B cell (primary cell): ENCODE measurements at regions not wholly inside any gene's neighbourhood (a gene's known extent, or its start where the extent isn't known, plus 50 kb on each side); places are given as distances from the start of the nearest gene placed in this dataset.

Source experiments
- ATAC-seq: fragments of 200-7000 bp; cut with Tn5 transposase; one replicate; pipeline ENCODE4 v1.10.0; 2021; ENCODE audit warnings: low read depth, mild to moderate bottlenecking, moderate number of reproducible peaks, moderate library complexity
- CTCF ChIA-PET: fragments of 350-600 bp; sonication (Branson Sonifier 250); formaldehyde crosslinking; loops from one replicate; lab custom pipeline; 2021; ENCODE audit warnings: antibody characterized with exemption, inconsistent platforms; lab: Charles Lee
- POLR2A ChIA-PET: fragments of 350-600 bp; sonication (Branson Sonifier 250); formaldehyde crosslinking; loops from one replicate; lab custom pipeline; 2021; ENCODE audit warnings: antibody characterized with exemption; lab: Charles Lee
- DNase-seq: peaks from one replicate; pipeline ENCODE4 v3.0.0; 2013
- H2AFZ ChIP-seq: 2 replicates; pipeline ENCODE4 v1.6.1; 2012; ENCODE audit warnings: mild to moderate bottlenecking, low read depth, low read length; ENCODE audit not compliant: insufficient read depth, poor library complexity, severe bottlenecking
- H3K27ac ChIP-seq, 2 donors: 1 replicate in 1 of 2; 2 replicates in 1 of 2; pipeline ENCODE4 v1.5.1; 2012 to 2013; ENCODE audit warnings: low read length in 2 of 2, mild to moderate bottlenecking in 2 of 2, moderate library complexity in 1 of 2
- H3K27me3 ChIP-seq, 4 experiments: fragments of 200-600 bp in 1 of 4; sonication (generic) in 1 of 4; replicated peaks in 1 of 4; 1 replicate in 2 of 4; 2 replicates in 2 of 4; pipeline versions ENCODE4 v1.6.1 to v1.7.0; 2013 to 2016; ENCODE audit warnings: low read length in 3 of 4, mild to moderate bottlenecking in 2 of 4, mixed read lengths in 1 of 4, moderate library complexity in 1 of 4; ENCODE audit not compliant: insufficient read depth in 4 of 4, control insufficient read depth in 3 of 4; ENCODE audit errors: control extremely low read depth in 1 of 4
- H3K36me3 ChIP-seq, 2 experiments: replicated peaks in 1 of 2; 1 replicate in 1 of 2; 2 replicates in 1 of 2; pipeline versions ENCODE4 v1.6.1 to v1.7.1; 2013; ENCODE audit warnings: low read length in 1 of 2; ENCODE audit not compliant: insufficient read depth in 2 of 2, control insufficient read depth in 1 of 2; ENCODE audit errors: control extremely low read depth in 1 of 2, extremely low read depth in 1 of 2
- H3K4me1 ChIP-seq, 2 donors: fragments of 200-600 bp in 1 of 2; sonication (generic) in 1 of 2; 1 replicate in 1 of 2; 2 replicates in 1 of 2; pipeline versions ENCODE4 v1.5.1 to v1.6.1; 2013 to 2017; ENCODE audit warnings: low read length in 2 of 2; ENCODE audit not compliant: control insufficient read depth in 2 of 2, insufficient read depth in 2 of 2
- H3K4me2 ChIP-seq: replicated peaks from 2 replicates; pipeline ENCODE3; 2012; ENCODE audit warnings: mild to moderate bottlenecking, low read depth, low read length; ENCODE audit not compliant: poor library complexity, severe bottlenecking
- H3K4me3 ChIP-seq, 5 experiments: fragments of 200-600 bp in 1 of 5; sonication (generic) in 1 of 5; 1 replicate in 3 of 5; 2 replicates in 2 of 5; pipeline versions ENCODE4 v1.5.1 to v1.7.0; 2011 to 2016; ENCODE audit warnings: low read length in 4 of 5, mild to moderate bottlenecking in 4 of 5, low read depth in 2 of 5, control low read depth in 1 of 5, moderate library complexity in 1 of 5; ENCODE audit not compliant: insufficient read depth in 1 of 5; ENCODE audit errors: control extremely low read depth in 1 of 5, extremely low read depth in 1 of 5
- H3K79me2 ChIP-seq: fragments of 200-600 bp; sonication (generic); one replicate; pipeline ENCODE4 v1.6.0; 2016; ENCODE audit warnings: low read length; ENCODE audit not compliant: control insufficient read depth, insufficient read depth
- H3K9ac ChIP-seq: fragments of 200-600 bp; sonication (generic); 2 replicates; pipeline ENCODE4 v1.6.1; 2017; ENCODE audit warnings: mild to moderate bottlenecking, low read length, moderate library complexity
- H3K9me3 ChIP-seq, 3 donors: one replicate each; pipeline versions ENCODE4 v1.6.1 to v1.7.1; 2013; ENCODE audit warnings: low read length in 2 of 3; ENCODE audit not compliant: control insufficient read depth in 2 of 3, insufficient read depth in 1 of 3; ENCODE audit errors: control extremely low read depth in 1 of 3
- H4K20me1 ChIP-seq: 2 replicates; pipeline ENCODE4 v1.6.0; 2012; ENCODE audit warnings: mild to moderate bottlenecking, low read length; ENCODE audit not compliant: insufficient read depth, control insufficient read depth, poor library complexity, severe bottlenecking
- H3K27ac Mint-ChIP-seq: one replicate; pipeline ENCODE4 v1.8.0; 2021; ENCODE audit warnings: mixed read lengths
- H3K27me3 Mint-ChIP-seq: one replicate; pipeline ENCODE4 v1.8.0; 2021; ENCODE audit warnings: mixed read lengths
- H3K4me1 Mint-ChIP-seq: one replicate; pipeline ENCODE4 v1.8.0; 2021; ENCODE audit warnings: mixed read lengths
- H3K4me3 Mint-ChIP-seq: one replicate; pipeline ENCODE4 v1.8.0; 2021; ENCODE audit warnings: mixed read lengths
- H3K9me3 Mint-ChIP-seq: one replicate; pipeline ENCODE4 v1.8.0; 2022; ENCODE audit warnings: mixed read lengths; ENCODE audit not compliant: insufficient read depth
- CTCF ChIP-seq: fragments of 200-600 bp; IDR thresholded peaks from one replicate; pipeline ENCODE4 v1.8.0; 2022; ENCODE audit warnings: antibody characterized with exemption, mild to moderate bottlenecking
- EZH2 ChIP-seq: IDR thresholded peaks from 2 replicates; pipeline ENCODE4 v1.6.1; 2012; ENCODE audit warnings: borderline replicate concordance, low read depth, mild to moderate bottlenecking, moderate library complexity, low read length; ENCODE audit not compliant: insufficient read depth, poor library complexity, severe bottlenecking
- WGBS: methylation state at CpG from one replicate; pipeline ENCODE4 v1.1.5; 2013; ENCODE audit warnings: missing lambda C conversion rate; ENCODE audit not compliant: insufficient coverage; 5-methylcytosine and 5-hydroxymethylcytosine counted together
- intact Hi-C: fragments of 100-400 bp; cut with micrococcal nuclease; formaldehyde crosslinking; loops from one replicate; pipeline ENCODE4 v1.10.0; 2022

DNA sequence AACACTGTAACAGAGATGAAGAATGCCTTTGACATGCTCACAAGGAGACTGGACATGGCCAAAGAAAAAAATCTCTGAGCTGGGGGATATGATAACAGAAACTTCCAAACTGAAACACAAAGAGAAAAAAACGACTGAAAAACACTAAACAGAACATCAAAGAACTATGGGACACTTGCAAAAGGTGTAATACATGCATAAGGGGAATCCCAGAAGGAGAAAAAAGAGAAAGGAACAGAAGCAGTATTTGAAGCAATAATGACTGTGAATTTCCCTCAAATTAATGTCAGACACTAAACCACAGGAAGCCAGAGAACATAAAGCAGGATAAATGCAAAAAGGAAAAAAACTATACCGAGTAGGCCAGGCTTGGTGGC, 117.4 kb upstream of the ARID1B start:
- TF ChIP-seq CTCF: no peak
- TF ChIP-seq EZH2: no peak
- no peak overlapping the region for H3K4me3 ChIP-seq
- intact Hi-C loops: no loop called here
- peak overlapping the region; percentile 17 for H3K9ac ChIP-seq
- no peak for ATAC-seq
- H3K9me3 ChIP-seq: peaks cover 0 to 13% (median 0%) of the 10 kb centered on the region in 3 donors
- H3K4me1 ChIP-seq: peaks cover 0 to 7% of the 10 kb centered on the region in 2 donors
- H2AFZ ChIP-seq: peak overlapping the region; percentile 48
- Mint-ChIP-seq H3K4me1 (peaks cover 12% of the 10 kb centered on the region), H3K27me3 (no peaks in the 10 kb centered on the region), H3K9me3 (no peaks in the 10 kb centered on the region), H3K4me3 (no peak overlapping the region), H3K27ac (no peak overlapping the region)
- 100% methylated on average over 1 of the region's 2 CpGs for WGBS
- ChIA-PET POLR2A (no interaction called here), CTCF (interaction anchor here (0.8 to 1.1 kb wide), 3 partner anchors 11 to 361 kb away, joined by 3 to 5 read pairs (median 3); no protein-coding TSS in a partner anchor)
- H3K27me3 ChIP-seq: no peaks in the 10 kb centered on the region
- H3K27ac ChIP-seq: no peak overlapping the region
- no peaks in the 10 kb centered on the region for H3K79me2 ChIP-seq
- H3K4me2 ChIP-seq: no peak overlapping the region
- no peaks in the 10 kb centered on the region for H4K20me1 ChIP-seq
- H3K36me3 ChIP-seq: no peaks in the 10 kb centered on the region
- DNase-seq: no peak

DNA sequence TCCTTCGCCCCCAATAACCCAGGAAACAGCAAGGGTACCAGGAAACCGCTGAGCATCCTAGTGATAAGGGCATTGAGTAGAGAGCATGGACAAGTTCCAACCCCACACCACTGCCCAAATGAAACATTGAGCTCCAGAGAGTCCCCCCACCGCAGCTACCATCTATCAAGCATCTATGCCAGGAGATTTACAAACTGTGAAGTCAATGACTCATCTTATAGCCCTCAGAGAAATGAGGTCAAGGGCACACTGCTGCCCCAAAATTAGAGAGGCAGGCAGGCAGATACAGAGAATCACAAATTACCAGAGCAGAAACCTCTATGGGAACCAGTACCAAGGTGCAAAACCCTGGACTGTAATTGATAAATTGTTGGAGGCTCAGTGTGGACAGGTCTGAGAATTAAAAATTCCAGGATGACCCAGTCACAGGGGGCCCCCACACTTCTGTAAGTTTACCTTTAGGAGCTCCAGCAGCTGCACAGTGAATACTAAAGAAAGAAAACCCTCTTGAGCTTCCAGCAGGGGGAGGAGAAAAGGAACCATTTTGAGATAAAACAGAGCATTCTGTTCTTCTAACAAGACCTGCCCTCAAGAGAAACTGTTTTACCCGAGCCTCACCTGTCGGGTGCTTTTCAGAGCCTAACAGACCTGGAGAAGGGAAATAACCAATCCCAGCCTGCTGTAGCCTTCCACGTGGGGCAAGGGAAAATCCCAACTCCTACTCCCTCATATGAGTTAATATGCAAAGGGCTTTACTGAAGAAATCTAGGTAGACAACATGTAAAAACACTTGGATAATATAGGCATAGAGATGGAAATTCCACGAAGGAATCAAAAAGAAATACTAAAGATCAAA, 118.0 kb upstream of the ARID1B start:
- ATAC-seq: no peak
- H3K4me1 Mint-ChIP-seq: peaks cover 12% of the 10 kb centered on the region
- peak; percentile 18 for DNase-seq
- no peaks in the 10 kb centered on the region for H3K79me2 ChIP-seq
- CTCF ChIA-PET: interaction anchor here (0.8 to 1.1 kb wide), 3 partner anchors 10 to 362 kb away, joined by 3 to 5 read pairs (median 3); no protein-coding TSS in a partner anchor
- no peak overlapping the region for H3K27ac Mint-ChIP-seq
- H3K36me3 ChIP-seq: no peaks in the 10 kb centered on the region
- H3K27me3 Mint-ChIP-seq: no peaks in the 10 kb centered on the region
- peak overlapping the region; percentile 17 for H3K9ac ChIP-seq
- 75% methylated on average over 1 of the region's 7 CpGs for WGBS
- H3K4me2 ChIP-seq: no peak overlapping the region
- H4K20me1 ChIP-seq: no peaks in the 10 kb centered on the region
- H2AFZ ChIP-seq: peak overlapping the region; percentile 48
- H3K9me3 Mint-ChIP-seq: no peaks in the 10 kb centered on the region
- no peak overlapping the region for H3K4me3 ChIP-seq
- POLR2A ChIA-PET: no interaction called here
- no peak overlapping the region for H3K4me3 Mint-ChIP-seq
- TF ChIP-seq CTCF: no peak
- no peak for TF ChIP-seq EZH2
- H3K9me3 ChIP-seq: peaks cover 0 to 13% (median 0%) of the 10 kb centered on the region in 3 donors
- intact Hi-C loops: no loop called here
- H3K4me1 ChIP-seq: peaks cover 0 to 7% of the 10 kb centered on the region in 2 donors
- no peak overlapping the region for H3K27ac ChIP-seq
- no peaks in the 10 kb centered on the region for H3K27me3 ChIP-seq
